ENCODE measurements at regions not wholly inside any gene's neighbourhood (a gene's known extent, or its start where the extent isn't known, plus 50 kb on each side); places are given as distances from the start of the nearest gene placed in this dataset.
A peak's percentile ranks its signal among the peaks of the same experiment; 100 is the strongest.
"Not testable (repeated sequence)": the region's sequence is repeated elsewhere in the genome, so short reads cannot be mapped to it uniquely, and the experiment has no call there.

DNA sequence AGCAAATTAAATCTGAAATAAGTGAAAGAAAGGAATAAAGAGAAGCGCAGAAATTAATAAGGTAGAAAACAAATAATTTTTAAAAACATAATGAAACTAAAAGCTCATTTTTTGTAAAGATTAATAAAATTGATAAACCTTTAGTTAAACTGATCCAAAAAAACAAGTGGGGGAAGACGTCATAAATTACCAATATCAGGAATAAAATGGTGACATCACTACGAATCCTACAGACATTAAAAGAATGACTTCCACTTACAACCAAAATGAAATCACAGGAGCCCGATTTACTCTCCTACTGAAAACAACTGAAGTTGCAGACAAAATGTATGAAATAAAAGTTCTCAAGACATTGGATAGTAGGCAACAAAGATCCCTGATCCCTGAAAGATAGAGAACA, 68.1 kb upstream of the IFFO2 start:
- DNase-seq, result no peak
- intact Hi-C loops (cut with DNase I, micrococcal nuclease), result no loop called here
- no peak for ATAC-seq

- intact Hi-C loops (cut with DNase I, micrococcal nuclease), result no loop called here
- DNase-seq, result no peak
- ATAC-seq, result no peak
These were observed 67.3 kb upstream of the IFFO2 start for GRCh38 chr1:19023787-19024186.

GRCh38 chr1:19021845-19022244, 65.4 kb upstream of the IFFO2 start:
- no peak for DNase-seq
- peak; percentile 99 for ATAC-seq
- intact Hi-C loops (cut with DNase I, micrococcal nuclease), result no loop called here

GRCh38 chr1:19019288-19019687, 62.8 kb upstream of the IFFO2 start:
- DNase-seq; ATAC-seq; intact Hi-C loops (cut with DNase I, micrococcal nuclease): not testable (repeated sequence)

- ATAC-seq (no peak), DNase-seq (no peak)
- intact Hi-C loops (cut with DNase I, micrococcal nuclease), result no loop called here
These were observed 59.0 kb upstream of the IFFO2 start for GRCh38 chr1:19015476-19015875.

DNA sequence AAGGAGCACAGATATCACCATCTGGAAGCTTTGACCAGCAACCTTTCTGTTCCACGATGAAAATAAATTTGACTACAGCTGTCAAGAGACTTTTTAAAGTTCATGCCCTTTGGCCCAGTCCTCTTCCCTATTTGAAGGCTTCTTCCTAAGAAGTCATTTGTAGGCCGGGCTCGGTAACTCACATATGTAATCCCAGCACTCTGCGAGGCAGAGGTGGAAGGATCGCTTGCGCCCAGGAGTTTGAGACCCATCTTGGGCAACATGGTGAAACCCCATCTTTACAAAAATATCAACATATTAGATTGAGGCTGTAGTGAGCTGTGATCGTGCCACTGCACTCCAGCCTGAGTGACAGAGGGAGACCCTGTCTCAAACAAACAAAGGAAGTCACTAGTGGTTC, 58.3 kb upstream of the IFFO2 start:
- intact Hi-C loops (cut with DNase I, micrococcal nuclease), result no loop called here
- DNase-seq, result no peak
- ATAC-seq, result no peak

DNA sequence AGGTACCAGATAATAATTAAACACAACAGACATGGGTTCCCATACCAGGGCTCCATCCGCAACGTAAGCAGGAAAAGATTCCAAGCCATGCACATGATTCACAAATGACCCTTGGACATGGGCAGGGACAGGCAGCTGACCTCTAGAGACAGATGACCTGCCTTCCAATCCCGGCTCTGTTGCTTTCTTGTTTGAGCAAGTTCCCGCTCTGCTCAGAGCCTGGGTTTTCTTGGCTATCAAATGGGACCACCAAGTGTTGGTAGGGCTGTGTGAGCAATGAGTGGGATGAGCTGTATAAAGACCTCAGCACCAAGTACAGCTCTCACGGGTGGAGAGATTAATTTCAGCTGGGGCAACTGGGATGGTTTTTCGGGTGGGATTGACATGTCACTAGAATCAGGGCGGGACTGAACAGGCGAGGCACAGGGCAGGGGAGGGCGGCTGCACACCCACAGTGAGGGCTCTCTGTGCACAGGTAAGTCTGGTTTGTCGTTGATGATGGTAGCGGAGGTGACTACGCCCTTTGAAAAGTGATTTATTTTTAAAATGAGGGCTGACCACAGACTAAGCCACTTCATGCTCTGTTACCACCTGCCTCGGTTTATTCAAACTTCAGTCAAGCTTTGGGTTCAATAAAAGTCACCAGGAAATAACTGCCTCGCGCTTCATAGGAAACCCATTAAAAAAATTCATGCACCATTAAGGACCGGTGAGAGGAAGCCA, 57.5 kb upstream of the IFFO2 start:
- intact Hi-C loops (cut with DNase I, micrococcal nuclease), result no loop called here
- DNase-seq (peak in 1 of 2 donors; percentile 66), ATAC-seq (peak; percentile 73)

GRCh38 chr1:19011845-19012231, 55.4 kb upstream of the IFFO2 start:
- DNase-seq, result no peak
- intact Hi-C loops (cut with DNase I, micrococcal nuclease), result no loop called here
- no peak for ATAC-seq

- intact Hi-C loops (cut with DNase I, micrococcal nuclease), result no loop called here
- DNase-seq, result peak; percentile 76 to 78
- ATAC-seq, result peak; percentile 72
These were observed 54.7 kb upstream of the IFFO2 start for GRCh38 chr1:19010995-19011844.

DNA sequence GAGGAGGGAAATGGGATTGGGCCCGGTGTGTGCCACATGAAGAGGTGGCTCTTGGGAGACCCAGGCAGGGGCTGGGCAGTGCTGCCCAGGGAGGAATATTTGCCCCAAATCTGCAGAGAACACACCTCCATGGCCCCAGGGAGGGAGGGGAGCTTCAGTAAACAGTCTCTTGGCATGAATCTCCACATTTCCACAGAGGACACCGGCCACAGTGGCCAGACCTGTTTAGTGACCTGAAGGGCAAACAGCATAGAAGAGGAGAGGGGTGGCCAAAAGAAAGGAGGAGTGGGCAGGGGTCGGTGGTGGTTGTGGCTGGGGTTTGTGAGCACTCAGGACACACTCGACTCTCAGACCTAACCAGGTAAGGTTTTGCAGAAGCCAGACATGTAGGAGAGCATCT, 54.0 kb upstream of the IFFO2 start:
- DNase-seq, result no peak
- intact Hi-C loops (cut with DNase I, micrococcal nuclease), result no loop called here
- ATAC-seq, result no peak

GRCh38 chr1:19009882-19010321, 53.4 kb upstream of the IFFO2 start:
- intact Hi-C loops (cut with DNase I, micrococcal nuclease), result no loop called here
- ATAC-seq (no peak), DNase-seq (no peak)

GRCh38 chr1:19009126-19009881, 52.8 kb upstream of the IFFO2 start:
- no peak for DNase-seq
- ATAC-seq, result no peak
- intact Hi-C loops (cut with DNase I, micrococcal nuclease), result no loop called here

GRCh38 chr1:19007491-19008441, 51.3 kb upstream of the IFFO2 start:
- ATAC-seq (peak; percentile 45), DNase-seq (peak; percentile 34 to 43)
- intact Hi-C loops (cut with DNase I, micrococcal nuclease), result no loop called here

DNA sequence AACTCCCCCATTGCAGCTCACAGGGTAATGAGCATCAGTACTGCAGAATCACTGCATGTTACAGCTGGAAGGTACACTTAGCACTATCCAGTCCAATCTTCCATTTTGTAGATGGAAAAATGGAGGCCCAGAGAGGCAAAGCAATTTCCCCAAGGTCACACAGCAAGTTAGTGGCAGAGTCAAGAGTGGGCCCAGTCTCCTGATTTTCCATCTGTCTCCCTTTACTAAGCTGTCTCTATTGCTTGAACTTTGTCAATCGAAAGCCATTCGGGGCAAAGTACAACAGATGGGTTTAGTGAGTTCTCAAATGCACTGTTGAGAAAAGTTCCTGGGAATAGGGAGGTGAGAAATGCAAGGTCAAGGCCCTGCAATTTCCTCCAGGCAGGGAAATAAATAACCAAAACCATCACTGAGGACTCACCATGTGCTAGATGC, 50.4 kb upstream of the IFFO2 start:
- ATAC-seq (peak; percentile 43), DNase-seq (no peak)
- intact Hi-C loops (cut with DNase I, micrococcal nuclease), result no loop called here
